GM13977 (cell line): ENCODE measurements at regions not wholly inside any gene's neighbourhood (a gene's known extent, or its start where the extent isn't known, plus 50 kb on each side); places are given as distances from the start of the nearest gene placed in this dataset.

Source experiments
- DNase-seq: peaks from one replicate; pipeline ENCODE4 v3.0.0; 2012; ENCODE audit warnings: low spot score
- in situ Hi-C: fragments of 300-500 bp; cut with MboI; formaldehyde crosslinking; loops from one replicate; pipeline ENCODE4 v1.12.0; 2022; ENCODE audit warnings: low sequenced_read_pairs, low pct_unique_long_range_greater_than_20kb, mixed read lengths, inconsistent platforms; ENCODE audit not compliant: unreplicated experiment
- TF ChIP-seq, protein P1 (sequence below): IDR thresholded peaks from 2 replicates; pipeline ENCODE4 v1.5.1; 2012; ENCODE audit warnings: mild to moderate bottlenecking, control low read depth; ENCODE audit not compliant: insufficient read depth; ENCODE audit errors: extremely low read depth, missing control alignments

DNA sequence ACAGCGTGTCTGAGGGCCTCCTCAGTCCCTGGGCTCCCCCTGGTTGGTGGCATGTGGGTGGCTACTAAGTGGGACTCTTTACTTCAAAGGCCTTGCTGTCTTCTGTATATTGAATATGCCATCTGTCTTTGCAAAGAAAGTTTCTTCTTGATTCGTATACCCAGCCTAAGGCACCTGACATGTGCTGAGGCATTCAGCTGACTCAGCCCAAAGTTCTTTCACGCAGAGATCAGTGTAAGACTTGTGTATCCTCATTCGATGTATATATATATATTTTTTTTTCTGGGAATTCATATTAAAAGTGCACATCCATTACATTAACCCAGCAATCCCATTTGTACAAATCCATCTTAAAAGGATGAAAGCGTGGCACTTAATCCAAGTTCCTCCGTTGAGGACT is 115.1 kb upstream of the PMEPA1 start:
- no peak for DNase-seq
- TF ChIP-seq, protein P1, sequence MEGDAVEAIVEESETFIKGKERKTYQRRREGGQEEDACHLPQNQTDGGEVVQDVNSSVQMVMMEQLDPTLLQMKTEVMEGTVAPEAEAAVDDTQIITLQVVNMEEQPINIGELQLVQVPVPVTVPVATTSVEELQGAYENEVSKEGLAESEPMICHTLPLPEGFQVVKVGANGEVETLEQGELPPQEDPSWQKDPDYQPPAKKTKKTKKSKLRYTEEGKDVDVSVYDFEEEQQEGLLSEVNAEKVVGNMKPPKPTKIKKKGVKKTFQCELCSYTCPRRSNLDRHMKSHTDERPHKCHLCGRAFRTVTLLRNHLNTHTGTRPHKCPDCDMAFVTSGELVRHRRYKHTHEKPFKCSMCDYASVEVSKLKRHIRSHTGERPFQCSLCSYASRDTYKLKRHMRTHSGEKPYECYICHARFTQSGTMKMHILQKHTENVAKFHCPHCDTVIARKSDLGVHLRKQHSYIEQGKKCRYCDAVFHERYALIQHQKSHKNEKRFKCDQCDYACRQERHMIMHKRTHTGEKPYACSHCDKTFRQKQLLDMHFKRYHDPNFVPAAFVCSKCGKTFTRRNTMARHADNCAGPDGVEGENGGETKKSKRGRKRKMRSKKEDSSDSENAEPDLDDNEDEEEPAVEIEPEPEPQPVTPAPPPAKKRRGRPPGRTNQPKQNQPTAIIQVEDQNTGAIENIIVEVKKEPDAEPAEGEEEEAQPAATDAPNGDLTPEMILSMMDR, result no peak
- in situ Hi-C loops, result no loop called here

DNA sequence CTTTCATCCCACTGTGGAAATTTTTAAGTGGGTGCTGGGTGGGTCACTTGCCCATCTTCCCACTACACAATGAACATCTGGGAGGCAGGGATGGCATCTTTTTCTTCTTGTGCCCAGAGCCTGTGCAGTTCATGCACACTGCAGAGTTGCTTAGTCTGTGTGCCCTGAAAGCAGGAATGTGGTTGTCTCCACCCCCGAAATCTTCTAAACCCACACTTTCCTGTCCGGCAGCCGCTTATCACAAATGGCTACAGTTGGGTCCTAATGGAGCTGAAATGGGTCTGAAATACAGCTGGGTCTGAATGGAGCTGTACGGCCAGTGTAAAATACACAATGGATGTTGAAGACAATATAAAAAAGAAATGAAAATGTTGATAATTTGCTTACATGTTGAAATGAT is 112.1 kb upstream of the PMEPA1 start:
- TF ChIP-seq, protein P1, result no peak
- in situ Hi-C loops, result no loop called here
- DNase-seq, result no peak

DNA sequence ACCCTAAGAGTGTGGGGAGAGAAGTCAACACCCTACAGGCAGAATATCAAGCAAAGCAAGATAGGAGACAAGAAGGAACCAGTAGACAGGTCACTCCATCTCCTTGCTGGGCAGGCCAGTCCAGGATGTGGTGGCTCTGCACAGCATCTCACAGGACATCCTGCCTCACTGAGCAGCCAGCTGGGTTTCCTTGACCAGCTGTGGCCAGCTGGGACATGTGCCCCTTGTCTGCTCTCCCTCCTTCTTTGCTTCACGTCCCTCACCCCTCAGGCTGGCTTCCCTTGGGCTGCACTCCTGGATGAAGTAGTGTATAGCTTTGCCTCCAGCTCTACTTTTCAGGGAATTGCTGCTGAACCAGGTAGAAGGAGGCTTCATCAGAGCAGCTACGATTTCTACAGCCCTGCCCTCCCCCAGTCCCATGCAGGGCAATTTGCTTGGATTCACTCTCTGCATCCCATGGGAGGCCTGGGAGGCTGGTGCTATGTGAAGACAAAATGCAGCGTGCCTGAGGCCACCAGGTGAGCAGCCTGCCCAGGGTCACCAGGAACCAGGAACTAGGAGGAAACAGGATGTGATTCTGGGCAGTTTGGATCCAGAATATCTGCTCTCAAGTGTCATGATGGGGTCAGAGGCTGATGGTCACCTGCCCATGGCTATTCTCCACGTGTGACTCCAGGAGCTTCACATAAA is 110.0 kb upstream of the PMEPA1 start:
- DNase-seq, result no peak
- in situ Hi-C loops, result no loop called here
- TF ChIP-seq, protein P1, result no peak

DNA sequence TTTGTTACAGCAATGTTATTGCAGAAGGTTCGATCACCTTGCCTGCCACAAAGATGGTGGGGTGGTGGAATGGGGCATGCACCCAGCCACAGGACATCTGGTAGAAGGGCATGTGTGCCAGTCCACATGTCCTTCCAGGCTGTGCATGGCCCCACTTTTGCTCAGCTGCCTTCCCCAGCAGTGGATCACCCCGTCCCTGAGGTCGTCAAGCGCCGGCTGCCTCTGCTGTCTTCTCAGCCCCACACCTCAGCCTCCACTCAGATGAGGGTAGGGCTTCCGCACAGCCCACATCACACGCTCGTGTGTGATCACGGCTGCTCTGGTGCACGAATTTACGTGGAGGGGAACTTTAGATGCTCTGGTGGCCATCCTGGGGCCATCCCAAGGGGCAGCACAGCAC is 109.5 kb upstream of the PMEPA1 start:
- TF ChIP-seq, protein P1, result no peak
- no peak for DNase-seq
- in situ Hi-C loops, result no loop called here

DNA sequence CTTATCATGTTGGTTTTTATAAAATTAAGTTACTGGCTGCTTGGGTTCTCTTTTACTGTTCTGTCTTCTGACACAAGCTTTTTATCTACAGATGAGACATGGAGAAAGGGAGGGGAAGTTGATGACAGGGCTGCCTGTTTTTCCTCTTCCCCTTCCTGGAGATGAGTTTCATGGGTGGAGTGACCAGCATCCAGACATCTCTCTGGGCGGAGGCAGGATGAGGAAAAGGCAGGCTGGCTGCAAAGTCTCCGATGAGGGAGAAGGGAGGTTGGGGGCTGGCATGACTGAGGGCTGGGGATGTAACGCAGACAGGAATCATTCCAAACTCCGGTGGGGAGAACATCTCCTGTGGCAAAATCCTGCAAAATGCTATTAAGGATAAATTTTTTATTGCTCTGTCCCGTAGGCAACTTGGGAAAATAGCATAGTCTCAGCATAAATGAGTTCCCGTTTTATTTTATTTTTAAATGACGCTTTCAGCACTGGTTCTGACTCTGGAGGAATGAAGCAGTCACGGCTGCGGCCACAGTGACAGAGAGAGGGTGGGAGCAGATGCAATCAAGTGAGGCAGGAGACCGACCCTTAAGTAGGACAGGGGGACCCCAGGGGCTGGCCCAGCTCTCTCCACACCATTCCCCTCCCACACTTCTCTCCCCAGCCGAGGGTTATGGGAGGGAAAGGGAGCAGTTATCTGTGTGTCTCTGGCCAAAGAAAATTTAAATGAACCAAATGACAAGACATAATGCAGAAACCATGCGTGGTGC is 108.8 kb upstream of the PMEPA1 start:
- TF ChIP-seq, protein P1, result no peak
- no peak for DNase-seq
- in situ Hi-C loops, result no loop called here

DNA sequence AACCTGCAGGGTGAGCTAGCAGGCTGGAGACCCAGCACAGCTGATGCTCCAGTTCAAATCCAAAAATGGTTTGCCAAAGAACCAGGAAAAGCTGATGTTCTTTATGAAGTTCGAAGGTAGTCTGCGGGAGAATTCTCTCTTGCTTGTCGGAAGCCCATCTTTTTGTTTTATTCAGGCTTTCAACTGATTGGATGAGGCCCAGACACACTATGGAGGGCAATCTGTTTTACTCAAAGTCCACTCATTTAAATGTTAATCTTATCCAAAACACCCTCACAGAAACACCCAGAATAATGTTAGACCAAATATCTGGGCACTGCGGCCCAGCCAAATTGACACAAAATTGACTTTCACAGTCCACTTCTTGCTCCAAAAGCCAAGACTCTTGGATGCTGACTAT is 105.6 kb upstream of the PMEPA1 start:
- no peak for DNase-seq
- in situ Hi-C loops, result no loop called here
- TF ChIP-seq, protein P1, result no peak
